GM19239 (cell line): ENCODE measurements at regions not wholly inside any gene's neighbourhood (a gene's known extent, or its start where the extent isn't known, plus 50 kb on each side); places are given as distances from the start of the nearest gene placed in this dataset.
"Not testable (repeated sequence)": the region's sequence is repeated elsewhere in the genome, so short reads cannot be mapped to it uniquely, and the experiment has no call there.

Experiments
- DNase-seq: peaks from one replicate; pipeline ENCODE4 v3.0.0; 2011; ENCODE audit warnings: low spot score; ENCODE audit not compliant: insufficient read length
- FAIRE-seq: peaks from 2 replicates; lab custom pipeline; 2011; peaks lifted over from hg19 to GRCh38; lab: Jason Lieb, UNC

DNA sequence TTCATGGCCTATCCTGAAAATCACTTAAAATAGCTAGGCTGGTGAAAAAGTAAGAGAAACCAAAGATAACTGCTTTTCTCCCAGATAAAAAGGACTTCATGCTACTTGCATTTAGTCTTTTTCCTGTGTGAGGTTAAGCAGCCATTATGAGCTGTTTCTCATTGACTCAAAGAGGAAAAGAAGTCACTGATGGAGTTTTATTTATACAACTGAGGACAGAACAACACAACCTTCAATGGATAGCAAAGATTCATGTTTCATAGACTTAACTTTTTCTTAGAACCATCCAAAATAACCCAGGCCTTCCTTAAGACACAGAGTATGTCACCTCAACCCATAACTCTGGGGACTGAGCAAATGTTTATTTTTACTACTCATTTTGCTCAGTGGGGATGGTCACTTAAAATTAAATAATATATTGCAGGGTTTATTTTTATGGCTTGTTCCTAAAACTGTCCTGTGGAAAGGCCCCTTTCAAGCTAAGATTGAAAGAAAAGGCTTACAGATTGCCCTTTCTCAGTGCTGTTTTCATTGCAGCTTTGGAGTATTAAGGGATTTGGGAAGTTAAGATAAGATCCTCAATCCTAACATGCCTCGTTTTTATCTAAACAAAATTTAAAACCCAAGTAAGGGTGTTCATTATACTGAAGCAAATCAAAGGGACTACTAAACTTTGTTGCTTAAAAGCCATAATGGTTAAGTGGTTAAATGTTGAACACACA, 252.6 kb upstream of the MAD2L1 start:
- DNase-seq: no peak
- no peak for FAIRE-seq

DNA sequence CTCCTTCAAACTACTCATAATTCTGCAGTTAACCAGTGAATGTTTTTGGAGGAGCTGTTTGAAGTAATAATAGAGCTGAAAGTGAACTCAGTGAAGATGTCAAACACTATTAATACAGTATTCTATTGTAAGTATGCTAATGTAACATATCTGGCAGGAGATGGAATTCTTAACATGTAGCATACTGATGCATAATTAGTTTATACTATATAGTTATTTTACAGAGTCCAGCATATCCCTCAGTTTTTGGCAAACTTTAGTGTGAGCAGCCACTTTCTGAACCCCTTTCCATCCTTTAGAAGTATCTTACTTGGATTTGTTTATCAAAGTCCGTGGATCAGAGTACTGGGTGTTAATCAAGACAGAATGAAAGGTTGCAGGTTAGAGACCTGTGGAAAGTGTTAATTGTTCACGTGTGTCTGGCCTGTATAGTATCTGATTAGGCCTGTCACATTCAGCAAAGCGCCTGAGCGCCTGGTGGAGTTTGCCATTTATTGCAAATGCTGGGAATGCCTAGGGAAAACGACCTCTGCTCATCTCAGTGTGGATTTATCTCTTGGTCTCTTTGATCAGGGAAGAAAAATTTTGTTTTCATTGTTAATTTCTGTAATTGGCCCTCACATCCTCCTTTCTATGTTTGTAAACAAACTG, 251.7 kb upstream of the MAD2L1 start:
- FAIRE-seq (no peak), DNase-seq (no peak)

DNA sequence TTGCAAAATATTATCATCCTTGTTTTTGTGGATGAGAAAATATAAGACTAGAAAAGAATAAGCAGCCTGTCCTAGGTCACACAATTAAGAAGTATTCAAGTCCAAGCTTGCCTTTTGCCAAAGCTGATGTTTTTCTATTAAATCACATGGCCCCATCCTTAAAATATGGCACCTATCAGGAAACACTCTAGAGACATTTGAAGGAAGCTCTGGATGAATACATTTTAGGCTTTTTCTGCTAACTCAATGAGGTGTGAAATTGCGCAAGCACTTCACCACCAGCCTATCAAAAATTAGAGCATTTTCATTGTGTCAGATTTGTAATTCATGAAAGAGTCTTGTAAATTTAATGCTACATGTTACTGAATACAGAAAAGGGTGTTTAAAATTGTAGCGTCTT, 251.1 kb upstream of the MAD2L1 start:
- DNase-seq: no peak
- no peak for FAIRE-seq

DNA sequence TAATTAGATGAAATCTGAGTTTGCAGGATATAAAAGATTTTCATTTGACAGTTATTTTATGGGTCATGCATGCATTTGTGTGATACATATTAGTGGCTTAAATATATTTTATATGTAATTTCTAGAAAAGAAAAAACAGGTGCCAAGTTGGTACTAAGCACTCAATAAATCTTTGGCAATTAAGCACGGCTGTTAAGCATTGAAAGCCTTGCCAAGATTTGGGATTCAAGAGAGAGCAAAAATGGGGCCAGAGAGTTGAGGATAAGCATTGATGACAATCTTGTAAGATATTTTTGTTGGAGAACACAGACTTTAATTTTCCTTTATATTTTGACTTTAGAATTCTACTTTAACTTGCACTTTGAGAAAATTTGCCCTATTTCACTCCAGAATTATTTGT, 249.8 kb upstream of the MAD2L1 start:
- DNase-seq (no peak), FAIRE-seq (no peak)

DNA sequence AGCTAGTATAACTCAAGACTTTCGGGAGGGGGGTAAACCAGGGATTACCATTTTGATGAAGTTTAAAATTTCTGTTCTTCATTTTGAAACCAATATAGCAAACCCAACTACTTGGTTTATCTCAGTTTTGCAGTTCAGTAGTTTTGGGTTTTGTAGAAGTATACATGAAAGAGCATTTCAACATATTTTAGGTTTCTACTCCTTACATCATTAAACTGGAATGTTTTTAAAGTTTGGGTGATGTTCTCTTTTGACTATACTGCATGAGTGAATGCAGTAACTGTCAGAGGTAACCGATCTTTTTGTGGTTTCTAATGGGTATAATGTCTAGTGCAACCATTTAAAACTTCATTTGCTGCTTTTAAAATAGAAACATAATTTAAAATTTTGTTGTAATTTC, 248.3 kb upstream of the MAD2L1 start:
- DNase-seq (no peak), FAIRE-seq (no peak)

DNA sequence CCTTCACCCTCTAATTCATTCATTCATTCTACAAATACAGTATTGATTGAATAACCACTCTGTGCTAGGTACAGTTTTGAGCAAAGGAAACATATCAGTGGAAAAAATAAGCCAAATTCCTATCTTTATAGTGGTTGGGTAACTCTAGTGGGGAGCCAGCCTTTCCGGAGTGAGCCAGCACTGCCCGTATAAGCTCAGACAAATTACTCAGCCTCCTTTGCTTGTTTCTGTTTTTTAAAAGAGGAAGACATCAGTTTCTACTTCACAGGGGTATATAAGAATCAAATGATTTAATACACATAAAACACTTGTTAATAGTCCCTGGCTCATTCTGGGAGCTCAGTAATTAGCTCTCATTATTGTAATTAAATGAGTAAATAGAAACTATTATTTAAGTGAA, 238.2 kb upstream of the MAD2L1 start:
- no peak for FAIRE-seq
- DNase-seq: no peak

DNA sequence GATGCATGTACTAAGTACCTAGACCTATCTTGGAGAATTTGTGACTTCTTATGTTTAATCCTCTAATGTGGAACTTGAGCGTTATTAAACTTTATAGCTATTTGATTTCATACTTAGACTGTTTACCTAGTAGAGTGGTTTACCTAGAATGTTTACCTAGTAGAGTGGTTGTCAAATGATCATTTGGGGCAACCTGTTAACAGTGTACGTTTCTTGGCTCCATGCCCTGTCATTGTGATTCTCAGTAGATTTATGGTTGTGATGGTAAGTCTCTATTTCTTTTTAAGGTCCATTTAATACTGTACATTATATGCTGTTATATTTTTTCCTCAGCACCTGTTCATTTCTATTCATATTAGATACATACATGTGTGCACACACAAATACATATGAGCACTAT, 233.0 kb upstream of the MAD2L1 start:
- no peak for FAIRE-seq
- no peak for DNase-seq

DNA sequence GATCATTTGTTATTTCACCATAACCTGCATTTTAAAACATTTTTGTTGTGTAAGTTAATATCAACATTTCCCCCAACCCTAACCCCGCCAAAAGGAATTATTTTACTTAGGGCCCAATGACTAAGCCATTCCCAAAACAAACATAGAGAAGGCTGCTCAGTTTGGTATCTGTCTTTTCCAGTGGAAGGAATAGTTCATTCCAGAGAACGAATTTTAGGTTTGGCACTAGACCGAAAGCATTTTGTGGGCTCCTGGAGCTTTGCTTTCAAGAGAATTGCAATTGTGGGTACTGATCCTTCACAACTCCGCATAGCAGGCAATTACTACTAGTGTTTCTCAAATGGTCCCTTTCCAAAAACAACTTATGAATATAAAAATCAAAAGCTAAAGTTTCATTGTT, 226.7 kb upstream of the MAD2L1 start:
- FAIRE-seq: no peak
- DNase-seq: no peak

DNA sequence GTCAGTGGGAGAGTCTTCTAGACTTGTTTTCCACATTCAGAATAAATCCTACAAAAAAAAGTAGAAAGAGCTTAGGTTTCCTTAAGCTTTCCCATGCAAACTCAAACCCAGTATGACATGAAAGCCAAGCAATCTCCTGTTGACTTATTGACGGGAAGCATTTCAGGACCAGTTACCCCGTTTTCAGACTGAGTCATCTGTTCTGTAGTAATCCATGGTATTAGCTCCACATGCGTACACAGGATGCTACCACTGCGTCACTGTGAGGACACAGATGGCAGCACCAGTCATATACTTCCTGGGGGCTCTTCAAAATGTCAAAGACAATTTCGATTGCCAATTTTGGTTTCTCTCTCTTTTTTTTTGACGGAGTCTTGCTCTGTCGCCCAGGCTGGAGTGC, 224.9 kb upstream of the MAD2L1 start:
- FAIRE-seq (no peak), DNase-seq (no peak)

DNA sequence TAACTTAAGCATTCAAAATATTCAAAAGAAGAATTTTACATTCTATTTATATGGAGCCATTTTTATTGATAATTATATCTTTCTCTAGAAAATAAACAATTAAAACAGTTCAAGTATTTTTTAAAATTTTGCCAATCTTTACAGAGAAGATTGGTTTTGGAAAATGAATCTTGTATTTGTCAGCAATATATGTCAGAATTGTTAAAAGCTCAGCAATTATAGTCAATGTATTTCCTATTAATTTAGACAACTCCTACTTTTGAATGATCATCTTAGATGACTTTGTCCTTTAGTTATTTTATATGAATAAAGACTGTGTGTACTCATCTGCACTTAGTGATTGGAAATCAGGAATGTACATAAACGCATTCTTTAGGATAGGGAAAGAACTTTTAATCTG, 223.9 kb upstream of the MAD2L1 start:
- DNase-seq (no peak), FAIRE-seq (no peak)

DNA sequence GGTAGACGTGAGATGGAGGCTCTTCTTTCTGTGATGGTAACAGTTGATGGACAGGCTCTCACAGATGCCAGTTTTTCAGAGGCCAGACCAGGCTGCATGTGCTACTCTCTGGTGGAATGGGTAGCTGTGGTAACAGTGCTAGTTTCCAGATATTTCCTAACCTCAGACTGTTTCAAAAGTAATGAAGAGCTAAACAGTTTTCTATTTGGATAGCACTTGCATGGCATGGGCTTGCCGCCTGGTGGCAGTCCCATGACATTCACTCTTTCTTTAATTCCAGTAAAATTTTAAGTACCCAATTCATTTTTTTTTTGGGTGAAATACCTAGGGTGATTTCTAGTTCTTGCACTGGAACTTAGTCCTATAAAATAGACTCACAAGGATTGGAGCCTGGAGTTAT, 220.2 kb upstream of the MAD2L1 start:
- FAIRE-seq (no peak), DNase-seq (no peak)

DNA sequence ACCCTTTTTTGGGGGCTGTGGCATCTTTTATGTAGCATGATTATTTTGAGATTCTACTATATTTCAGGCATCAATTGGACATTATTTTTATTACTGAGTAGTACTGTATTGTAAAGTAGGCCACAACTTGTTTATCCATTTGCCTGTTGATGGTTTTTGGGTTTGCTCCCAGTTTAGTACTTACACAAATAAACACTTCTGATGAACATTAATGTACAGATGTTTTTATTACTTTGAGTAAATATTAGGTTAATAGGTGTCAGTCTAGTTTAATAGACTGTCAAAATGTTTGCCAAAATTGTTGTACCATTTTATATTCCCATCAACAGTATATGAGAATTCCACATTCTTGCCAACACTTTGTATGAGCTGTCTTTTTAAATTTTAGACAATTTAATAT, 214.9 kb upstream of the MAD2L1 start:
- DNase-seq (no peak), FAIRE-seq (no peak)

DNA sequence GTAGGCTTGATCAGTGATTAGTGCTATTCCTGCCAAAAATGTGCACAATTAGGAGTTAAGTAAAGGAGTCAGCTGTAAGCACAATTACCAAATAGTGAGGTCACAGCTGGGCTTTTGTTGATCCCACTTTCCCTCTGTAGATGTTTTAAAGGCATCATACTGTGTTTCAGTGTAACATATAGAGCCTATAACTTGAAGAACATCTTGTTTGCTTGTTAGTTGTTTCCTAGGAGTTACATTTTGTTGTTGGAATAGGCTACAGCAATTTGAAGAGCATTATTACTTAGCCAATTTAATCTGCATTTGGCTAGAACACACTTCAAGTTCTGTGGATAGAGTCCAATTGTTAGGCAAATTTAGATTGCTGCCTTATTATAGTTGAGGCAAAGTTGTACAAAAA, 210.7 kb upstream of the MAD2L1 start:
- DNase-seq (no peak), FAIRE-seq (no peak)

DNA sequence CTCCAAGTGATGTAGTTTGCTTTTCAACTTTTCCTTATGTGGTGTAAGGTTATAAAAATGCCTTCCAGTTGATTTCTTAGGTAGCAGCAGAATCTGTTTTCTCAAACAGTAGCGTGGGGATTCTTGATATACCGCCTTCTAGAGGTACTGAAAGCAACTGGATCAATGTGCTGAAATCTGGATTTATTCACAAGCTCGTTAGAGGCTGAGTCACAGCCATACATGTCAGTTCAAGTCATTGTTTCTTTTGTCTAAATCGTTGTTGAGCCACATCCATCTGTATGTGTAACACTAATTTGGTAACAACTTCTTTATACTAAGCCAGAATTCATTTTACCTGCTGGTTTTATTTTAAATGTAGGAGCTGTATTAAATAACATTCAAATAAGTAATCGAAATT, 200.0 kb upstream of the MAD2L1 start:
- FAIRE-seq: no peak
- DNase-seq: no peak

DNA sequence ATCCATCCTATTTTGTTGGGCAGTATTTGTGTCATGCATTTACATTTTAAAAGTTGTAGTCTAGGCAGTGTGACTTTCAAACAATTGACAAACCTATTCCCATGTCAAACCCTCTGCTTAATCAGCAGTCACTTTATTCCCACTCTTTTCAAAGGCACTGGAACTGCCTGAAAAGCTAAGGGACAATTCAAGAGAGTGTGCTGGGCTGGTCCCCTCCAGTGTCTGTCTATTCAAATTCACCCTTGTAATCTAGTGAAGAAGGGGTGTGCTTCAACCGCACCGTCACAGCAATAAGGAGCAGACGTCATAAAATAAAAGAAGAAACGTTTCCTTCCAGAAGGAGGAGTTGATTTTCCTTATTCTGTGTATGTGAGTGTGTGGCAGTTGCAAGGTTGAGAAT, 197.0 kb upstream of the MAD2L1 start:
- FAIRE-seq (no peak), DNase-seq (no peak)

DNA sequence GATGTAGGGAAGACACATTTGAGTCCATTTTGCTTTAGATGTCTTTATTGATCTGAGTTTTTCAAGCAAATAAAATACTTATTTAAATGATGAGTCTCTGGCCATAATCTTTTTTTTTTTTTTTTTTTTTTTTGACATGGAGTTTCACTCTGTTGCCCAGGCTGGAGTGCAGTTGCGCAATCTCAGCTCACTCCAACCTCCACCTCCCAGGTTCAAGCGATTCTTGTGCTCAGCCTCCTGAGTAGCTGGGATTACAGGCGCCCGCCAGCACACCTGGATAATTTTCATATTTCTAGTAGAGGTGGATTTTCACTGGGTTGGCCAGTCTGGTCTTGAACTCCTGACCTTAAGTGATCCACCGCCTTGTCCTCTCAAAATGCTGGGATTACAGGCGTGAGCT, 194.5 kb upstream of the MAD2L1 start:
- DNase-seq (no peak), FAIRE-seq (no peak)

DNA sequence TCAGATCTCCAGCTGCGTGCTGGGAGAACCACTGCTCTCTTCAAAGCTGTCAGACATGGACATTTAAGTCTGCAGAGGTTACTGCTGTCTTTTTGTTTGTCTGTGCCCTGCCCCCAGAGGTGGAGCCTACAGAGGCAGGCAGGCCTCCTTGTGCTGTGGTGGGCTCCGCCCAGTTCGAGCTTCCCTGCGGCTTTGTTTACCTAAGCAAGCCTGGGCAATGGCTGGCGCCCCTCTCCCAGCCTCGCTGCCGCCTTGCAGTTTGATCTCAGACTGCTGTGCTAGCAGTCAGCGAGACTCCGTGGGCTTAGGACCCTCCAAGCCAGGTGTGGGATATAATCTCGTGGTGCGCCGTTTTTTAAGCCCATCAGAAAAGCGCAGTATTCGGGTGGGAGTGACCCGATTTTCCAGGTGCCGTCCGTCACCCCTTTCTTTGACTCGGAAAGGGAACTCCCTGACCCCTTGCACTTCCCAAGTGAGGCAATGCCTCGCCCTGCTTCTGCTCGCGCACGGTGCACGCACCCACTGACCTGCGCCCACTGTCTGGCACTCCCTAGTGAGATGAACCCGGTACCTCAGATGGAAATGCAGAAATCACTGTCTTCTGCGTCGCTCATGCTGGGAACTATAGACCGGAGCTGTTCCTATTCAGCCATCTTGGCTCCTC, 189.6 kb upstream of the MAD2L1 start:
- FAIRE-seq, DNase-seq: not testable (repeated sequence)

DNA sequence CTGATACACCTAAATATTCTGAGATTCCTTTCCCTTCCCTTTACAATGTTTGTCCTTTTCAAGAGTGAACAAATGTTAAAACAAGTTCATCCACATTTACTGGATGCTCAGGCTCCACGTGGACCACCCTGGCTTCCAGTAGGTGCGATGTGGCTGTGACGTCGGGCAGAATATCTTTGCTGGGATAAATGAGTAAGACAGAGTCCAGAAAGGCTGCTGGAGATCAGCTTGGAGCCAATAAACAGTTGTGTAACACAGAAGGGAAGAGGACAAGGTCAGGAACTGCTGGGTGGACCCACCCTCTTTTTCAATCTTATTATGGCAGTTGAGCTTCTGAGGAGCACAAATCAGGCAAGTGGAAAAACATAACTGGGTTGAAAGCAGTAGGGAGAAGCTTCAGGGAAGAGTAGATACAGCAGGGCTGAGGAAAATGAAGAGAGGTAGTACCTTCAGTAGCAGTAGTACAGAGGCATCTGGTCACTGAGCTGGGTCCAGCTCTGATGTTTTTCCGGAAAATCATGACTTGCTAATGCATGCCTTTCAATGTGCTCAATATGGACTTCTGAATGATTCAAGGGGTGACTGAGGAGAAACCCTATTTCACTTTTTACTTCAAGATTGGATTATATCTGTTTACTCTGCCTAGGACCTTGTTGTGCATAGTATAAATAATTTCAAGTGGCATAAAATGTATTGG, 171.8 kb upstream of the MAD2L1 start:
- DNase-seq: no peak
- no peak for FAIRE-seq

DNA sequence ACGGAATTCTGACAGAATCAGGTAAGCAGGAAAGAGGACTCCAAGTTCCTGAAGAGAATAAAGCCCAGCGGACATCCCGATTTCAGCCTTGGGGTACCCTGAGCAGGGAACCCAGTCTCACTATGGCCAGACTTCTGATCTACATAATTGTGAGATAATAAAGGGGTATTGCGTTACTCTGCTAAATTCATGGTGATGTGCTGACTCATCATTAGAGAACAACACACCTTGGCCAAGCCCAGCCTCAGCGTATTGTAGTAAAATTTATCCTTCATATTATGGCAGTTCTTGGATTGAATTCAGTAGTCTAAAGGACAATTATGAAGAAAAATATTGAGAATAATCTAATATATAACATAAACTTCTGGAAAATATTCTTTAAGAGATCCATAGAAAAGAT, 170.2 kb upstream of the MAD2L1 start:
- FAIRE-seq: no peak
- DNase-seq: no peak

DNA sequence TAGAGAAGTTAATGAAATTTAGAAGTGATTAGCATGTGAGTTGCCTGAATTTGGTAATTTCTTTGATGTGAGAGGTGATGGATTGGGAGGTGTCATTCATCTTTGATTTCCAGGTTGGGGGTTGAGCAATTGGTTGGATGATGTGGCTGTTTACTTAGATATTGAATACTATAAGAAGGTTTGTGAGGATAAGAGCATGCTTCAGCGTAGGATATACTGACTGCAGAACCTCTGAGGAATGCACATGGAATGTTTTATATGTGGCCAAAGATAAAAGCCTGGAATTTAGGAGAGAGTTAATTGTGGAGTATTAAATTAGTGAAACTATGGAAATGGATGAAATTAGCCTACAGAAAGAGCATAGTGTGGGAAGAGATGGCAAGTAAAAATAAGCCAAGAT, 165.4 kb upstream of the MAD2L1 start:
- DNase-seq: no peak
- no peak for FAIRE-seq

DNA sequence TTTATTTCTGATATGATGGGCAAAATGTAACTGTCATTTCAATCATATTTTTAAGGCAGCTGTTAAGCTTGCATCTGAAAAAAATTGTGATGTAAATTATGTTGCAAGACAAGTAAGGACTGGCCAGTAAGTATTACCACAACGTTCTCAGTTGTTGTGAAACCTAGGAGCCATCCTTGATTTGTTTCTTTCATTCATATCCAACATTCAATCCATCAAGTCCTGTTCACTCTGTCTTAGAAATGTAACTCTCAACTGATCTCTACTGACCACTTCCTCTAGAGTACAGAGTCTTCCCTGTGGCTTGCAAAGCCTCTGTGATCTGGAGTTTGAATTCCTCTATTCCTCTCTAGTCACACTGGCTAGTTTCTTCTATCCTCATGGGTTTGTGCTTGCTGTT, 161.4 kb upstream of the MAD2L1 start:
- FAIRE-seq (no peak), DNase-seq (no peak)
